ENCODE measurements at regions not wholly inside any gene's neighbourhood (a gene's known extent, or its start where the extent isn't known, plus 50 kb on each side); places are given as distances from the start of the nearest gene placed in this dataset.
A peak's percentile ranks its signal among the peaks of the same experiment; 100 is the strongest.
"Not testable (repeated sequence)": the region's sequence is repeated elsewhere in the genome, so short reads cannot be mapped to it uniquely, and the experiment has no call there.

- no peak for DNase-seq (ENCODE audit: low spot score)
Measured at GRCh38 chr16:14002416-14002990, 68.6 kb upstream of the MRTFB start.

DNA sequence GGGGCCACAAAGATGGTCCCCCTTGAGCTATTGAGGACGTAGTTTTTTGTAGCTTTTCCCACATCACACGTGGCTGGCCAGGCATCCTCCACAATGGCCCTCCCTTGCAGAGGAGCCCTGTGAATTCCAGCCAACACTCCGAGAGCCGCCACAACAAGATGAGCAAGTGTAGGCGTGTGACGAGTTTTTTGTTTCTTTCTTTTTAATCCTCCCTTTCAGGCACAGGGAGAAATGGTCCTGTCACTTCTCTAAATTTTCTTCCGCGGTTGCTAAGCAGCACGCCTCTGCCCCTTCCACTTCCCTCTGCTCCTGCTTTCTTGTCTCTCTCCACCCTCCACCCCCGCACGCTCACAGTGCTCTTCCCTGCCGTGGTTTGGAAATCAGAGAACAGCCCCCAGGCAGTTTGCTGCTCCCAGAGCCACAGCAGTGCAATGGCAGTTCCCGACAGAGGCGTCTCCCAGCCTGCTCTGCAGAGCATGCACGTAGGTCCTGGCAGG is 68.0 kb upstream of the MRTFB start:
- DNase-seq (ENCODE audit: low spot score) = peak; percentile 51

- no peak for DNase-seq (ENCODE audit: low spot score)
Measured at GRCh38 chr16:14004031-14004728, 66.9 kb upstream of the MRTFB start.

DNA sequence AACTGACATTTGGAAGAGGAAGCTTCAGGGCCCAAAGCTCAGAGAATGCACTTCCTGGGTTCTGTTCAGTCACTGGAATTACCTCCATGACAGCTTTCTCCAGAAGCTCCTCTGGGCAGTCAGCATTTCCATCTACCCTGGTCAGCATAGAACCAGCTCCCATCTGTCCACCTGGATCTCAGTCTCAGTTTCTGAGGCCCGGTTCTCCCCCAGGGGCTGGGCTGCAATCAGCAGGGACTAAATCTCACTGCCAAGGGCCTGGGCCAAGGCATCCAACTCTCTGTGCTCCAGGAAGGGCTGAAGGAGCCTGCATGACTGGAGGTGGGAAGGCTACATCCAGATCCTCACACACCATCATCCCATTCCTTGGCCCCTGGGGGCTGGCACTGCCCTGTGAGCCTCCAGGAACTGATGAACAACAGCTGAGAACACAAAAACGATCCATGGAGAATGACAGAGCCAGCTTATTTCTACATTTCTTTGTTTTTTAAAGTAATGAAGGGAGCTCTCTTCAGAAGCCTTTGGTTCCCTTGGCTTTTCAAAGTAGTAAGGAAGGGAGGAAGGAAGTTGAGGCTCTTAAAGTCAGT is 66.3 kb upstream of the MRTFB start:
- peak; percentile 11 for DNase-seq (ENCODE audit: low spot score)

GRCh38 chr16:14005335-14005734 is 65.8 kb upstream of the MRTFB start:
- no peak for DNase-seq (ENCODE audit: low spot score)

GRCh38 chr16:14007450-14007849 is 63.7 kb upstream of the MRTFB start:
- no peak for DNase-seq (ENCODE audit: low spot score)

DNA sequence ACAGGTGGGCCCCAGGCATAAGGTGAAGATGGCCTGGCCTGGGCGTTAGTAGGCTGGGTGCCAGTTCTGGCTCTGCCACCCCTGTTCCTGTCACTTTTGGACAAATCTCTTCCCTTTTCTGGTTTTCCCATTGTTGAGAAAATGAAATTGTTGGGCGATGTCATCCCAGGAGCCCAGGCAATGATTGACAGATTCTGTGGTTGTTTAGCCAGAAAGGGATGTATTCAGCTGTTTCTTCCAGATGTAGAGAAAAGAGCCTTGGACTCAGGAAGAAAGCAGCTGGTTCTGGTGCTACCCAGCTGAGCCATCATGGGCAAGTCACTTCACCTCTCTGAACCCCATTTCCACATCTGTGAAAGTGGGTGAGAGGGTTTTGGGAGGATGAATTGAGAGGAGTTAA is 60.1 kb upstream of the MRTFB start:
- no peak for DNase-seq (ENCODE audit: low spot score)

GRCh38 chr16:14011846-14012245 is 59.3 kb upstream of the MRTFB start:
- DNase-seq (ENCODE audit: low spot score) = no peak

GRCh38 chr16:14013145-14013570 is 58.0 kb upstream of the MRTFB start:
- DNase-seq (ENCODE audit: low spot score) = no peak

- DNase-seq (ENCODE audit: low spot score) = peak; percentile 17
Measured at GRCh38 chr16:14013571-14014283, 57.4 kb upstream of the MRTFB start.

- DNase-seq (ENCODE audit: low spot score) = no peak
Measured at GRCh38 chr16:14014284-14014625, 56.9 kb upstream of the MRTFB start.

DNA sequence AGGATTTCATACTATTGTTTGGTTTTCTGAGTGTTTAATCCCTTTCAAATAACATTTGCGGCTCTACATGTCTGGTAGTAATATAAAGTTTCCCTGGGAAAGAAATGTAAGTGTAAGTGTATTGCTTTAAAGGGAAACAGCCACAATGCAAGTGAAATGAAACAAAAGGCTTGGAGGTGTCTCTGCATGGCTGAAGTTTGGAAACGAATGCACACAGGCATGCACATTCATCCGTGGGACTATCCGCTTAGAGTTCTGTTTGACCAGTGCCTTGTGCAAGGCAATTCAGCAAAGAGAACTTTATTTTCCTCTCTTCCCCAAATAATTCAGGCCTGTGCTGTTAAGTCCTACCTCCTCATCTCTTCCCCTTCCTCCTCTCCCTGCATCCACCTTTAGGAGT is 56.1 kb upstream of the MRTFB start:
- DNase-seq (ENCODE audit: low spot score) = no peak

- no peak for DNase-seq (ENCODE audit: low spot score)
Measured at GRCh38 chr16:14015461-14015860, 55.7 kb upstream of the MRTFB start.

DNA sequence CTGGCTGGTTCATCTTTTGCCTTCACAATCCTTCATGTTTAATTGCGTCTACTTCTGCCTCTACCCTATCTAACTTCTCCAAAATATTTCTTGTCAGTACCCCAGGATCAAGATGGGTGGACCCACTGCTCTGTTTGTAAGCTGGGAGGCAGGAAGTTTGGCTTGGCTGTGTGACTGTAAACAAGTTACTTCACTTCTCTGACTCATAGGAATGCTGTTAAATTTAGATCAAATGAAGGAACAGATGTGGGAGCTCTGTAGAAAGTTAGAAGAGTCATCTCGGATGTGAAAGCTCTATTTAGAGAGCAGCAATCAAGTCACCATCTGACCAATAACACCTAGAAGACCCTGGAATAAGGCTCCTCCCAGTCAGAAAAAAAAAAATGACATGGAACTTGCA is 55.2 kb upstream of the MRTFB start:
- DNase-seq (ENCODE audit: low spot score) = peak; percentile 21

DNA sequence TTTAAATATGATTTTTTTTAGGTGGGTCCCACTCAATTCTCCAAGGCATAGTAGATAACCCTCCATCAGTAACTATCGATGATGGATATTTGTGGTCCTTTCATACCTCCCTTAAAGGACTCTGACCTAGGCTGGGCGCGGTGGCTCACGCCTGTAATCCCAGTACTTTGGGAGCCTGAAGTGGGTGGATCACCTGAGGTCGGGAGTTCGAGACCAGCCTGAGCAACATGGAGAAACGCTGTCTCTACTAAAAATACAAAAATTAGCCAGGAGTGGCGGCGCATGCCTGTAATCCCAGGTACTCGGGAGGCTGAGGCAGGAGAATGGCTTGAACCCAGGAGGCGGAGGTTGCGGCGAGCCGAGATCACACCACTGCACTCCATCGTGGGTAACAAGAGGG is 54.8 kb upstream of the MRTFB start:
- not testable (repeated sequence) for DNase-seq (ENCODE audit: low spot score)

DNA sequence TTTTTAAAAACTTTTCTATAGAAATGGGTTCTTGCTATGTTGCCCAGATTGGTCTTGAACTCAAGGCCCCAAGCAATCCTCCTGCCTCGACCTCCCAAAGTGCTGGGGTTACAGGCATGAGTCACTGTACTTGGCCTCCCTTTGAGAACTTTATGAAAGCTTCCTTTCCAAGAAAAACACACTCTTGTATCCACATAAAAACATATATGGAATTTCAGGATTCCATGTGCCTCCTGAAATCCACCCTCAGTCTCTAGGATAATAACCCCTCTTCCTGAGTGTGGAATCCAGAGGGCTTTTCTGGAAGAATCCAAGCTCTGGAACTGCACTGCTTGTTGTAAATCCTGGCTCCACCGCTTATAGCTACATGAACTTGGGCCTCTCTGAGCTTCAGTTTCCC is 53.2 kb upstream of the MRTFB start:
- no peak for DNase-seq (ENCODE audit: low spot score)

DNA sequence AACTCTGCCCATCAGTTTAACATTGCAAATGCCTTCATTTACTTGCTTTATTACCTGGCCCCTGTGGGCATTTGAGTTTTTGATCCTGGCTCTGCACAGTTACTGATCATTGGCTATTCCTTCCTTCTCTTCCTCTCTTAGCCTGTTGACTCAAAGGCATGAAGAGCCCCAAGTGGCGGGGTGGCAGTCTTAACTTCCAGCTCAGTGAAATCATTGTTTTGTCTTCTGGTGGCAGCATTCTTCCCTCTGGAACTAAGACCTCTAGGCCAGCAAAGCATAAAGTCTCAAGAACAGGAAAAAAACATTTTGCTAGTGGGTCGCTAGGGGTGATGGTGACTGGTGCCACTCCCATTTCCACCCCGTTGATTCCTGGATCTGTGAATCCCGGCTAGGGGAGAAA is 52.3 kb upstream of the MRTFB start:
- no peak for DNase-seq (ENCODE audit: low spot score)

DNA sequence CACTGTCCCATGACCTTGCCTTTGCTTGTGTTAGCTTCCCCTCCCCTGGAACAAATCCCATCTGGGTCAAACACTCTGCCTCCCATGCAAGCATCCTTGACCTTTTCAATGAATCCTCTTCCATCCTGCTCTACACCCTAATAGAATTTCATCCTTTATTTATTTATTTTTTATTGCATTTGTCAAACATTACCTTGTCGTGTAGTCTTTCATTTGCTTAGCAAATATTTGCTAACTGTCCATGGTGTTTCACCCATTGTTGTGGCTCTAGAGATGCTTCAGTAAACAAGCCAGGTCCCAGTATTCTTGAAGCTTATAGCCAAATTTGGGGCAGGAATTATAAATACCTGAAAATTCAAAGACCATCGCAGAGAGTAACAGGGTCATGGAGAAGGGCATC is 51.0 kb upstream of the MRTFB start:
- DNase-seq (ENCODE audit: low spot score) = no peak
